Lower leg skin (tissue), 4 donors: ENCODE measurements at regions not wholly inside any gene's neighbourhood (a gene's known extent, or its start where the extent isn't known, plus 50 kb on each side); places are given as distances from the start of the nearest gene placed in this dataset.

Experiments used
- DNase-seq, 2 donors: peaks; one replicate each; pipeline ENCODE4 v3.0.0-alpha.2; 2019; ENCODE audit warnings: low spot score in 2 of 2
- H3K4me3 ChIP-seq: fragments of 200-600 bp; sonication (generic); 2 replicates; pipeline ENCODE4 v1.5.1; 2017; ENCODE audit warnings: mild to moderate bottlenecking, low read depth; ENCODE audit not compliant: poor library complexity, severe bottlenecking
- POLR2A ChIP-seq, 2 donors: fragments of 450-650 bp; IDR thresholded peaks; one replicate each; pipeline ENCODE4 v1.6.1; 2016 to 2017; ENCODE audit warnings: antibody characterized with exemption in 2 of 2, mild to moderate bottlenecking in 1 of 2, moderate library complexity in 1 of 2
- WGBS, 2 donors: methylation state at CpG; one replicate each; pipeline ENCODE4 v1.1.5; 2018; 5-methylcytosine and 5-hydroxymethylcytosine counted together
- intact Hi-C: fragments of 100-400 bp; cut with DNase I; formaldehyde crosslinking; loops from one replicate; pipeline ENCODE4 v1.15.0; 2023; ENCODE audit warnings: low total_unique reads
- TF ChIP-seq, protein P1 (sequence below), 3 donors: fragments of 450-650 bp; IDR thresholded peaks; one replicate each; pipeline ENCODE4 v1.5.1; 2016; ENCODE audit warnings: antibody characterized with exemption in 3 of 3, mild to moderate bottlenecking in 3 of 3, moderate library complexity in 2 of 3

DNA sequence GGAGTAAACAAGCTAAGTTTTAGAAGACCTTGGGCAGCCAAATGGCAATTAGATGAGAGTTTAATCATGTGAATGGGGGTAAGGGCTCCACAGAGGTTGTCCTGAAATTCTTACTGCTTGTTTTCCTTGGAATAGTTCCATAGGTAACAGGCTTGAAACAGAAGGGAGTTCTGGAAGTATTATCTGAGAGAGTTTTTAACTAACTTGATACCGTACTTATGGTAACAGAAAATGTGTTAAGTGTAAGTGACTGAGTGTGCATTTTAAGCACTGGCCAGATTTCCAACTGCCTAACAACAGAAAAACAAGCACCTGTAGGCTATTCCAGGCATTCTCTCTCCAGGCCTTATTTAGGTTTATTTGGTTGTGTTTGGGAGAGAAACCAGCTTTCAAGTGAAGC is 414.6 kb upstream of the PDE3A start:
- TF ChIP-seq, protein P1, sequence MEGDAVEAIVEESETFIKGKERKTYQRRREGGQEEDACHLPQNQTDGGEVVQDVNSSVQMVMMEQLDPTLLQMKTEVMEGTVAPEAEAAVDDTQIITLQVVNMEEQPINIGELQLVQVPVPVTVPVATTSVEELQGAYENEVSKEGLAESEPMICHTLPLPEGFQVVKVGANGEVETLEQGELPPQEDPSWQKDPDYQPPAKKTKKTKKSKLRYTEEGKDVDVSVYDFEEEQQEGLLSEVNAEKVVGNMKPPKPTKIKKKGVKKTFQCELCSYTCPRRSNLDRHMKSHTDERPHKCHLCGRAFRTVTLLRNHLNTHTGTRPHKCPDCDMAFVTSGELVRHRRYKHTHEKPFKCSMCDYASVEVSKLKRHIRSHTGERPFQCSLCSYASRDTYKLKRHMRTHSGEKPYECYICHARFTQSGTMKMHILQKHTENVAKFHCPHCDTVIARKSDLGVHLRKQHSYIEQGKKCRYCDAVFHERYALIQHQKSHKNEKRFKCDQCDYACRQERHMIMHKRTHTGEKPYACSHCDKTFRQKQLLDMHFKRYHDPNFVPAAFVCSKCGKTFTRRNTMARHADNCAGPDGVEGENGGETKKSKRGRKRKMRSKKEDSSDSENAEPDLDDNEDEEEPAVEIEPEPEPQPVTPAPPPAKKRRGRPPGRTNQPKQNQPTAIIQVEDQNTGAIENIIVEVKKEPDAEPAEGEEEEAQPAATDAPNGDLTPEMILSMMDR (IDR thresholded peaks at IDR 0.05): no peak
- TF ChIP-seq POLR2A (IDR thresholded peaks at IDR 0.05): no peak
- no peak for DNase-seq
- WGBS, 2 donors: 85 to 90% methylated on average over 1 of the region's 1 CpG
- intact Hi-C loops: no loop called here
- H3K4me3 ChIP-seq: no peak overlapping the region

DNA sequence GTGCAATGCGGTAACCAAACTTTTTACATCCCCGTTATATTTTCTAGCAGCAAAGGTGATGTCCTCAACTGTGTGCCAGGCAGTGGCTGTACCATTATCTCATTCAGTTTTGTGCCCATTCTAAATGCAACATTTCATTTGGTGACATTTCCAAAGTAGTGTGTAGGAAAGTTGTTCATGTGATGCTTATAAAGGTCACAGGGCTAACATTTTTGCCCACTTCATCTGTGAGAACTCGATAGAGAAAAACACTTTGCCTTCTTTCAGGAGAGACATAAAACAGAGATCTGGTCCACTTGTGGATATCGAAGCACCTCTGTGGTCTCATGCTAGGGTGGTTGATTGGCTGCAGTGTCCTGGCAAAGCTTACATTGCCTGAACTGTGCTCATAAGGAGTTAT is 414.2 kb upstream of the PDE3A start:
- WGBS, 2 donors: 93% methylated on average over 4 of the region's 4 CpGs
- no peak for TF ChIP-seq POLR2A (IDR thresholded peaks at IDR 0.05)
- TF ChIP-seq, protein P1 (IDR thresholded peaks at IDR 0.05): no peak
- DNase-seq: no peak
- intact Hi-C loops: no loop called here
- H3K4me3 ChIP-seq: no peak overlapping the region

DNA sequence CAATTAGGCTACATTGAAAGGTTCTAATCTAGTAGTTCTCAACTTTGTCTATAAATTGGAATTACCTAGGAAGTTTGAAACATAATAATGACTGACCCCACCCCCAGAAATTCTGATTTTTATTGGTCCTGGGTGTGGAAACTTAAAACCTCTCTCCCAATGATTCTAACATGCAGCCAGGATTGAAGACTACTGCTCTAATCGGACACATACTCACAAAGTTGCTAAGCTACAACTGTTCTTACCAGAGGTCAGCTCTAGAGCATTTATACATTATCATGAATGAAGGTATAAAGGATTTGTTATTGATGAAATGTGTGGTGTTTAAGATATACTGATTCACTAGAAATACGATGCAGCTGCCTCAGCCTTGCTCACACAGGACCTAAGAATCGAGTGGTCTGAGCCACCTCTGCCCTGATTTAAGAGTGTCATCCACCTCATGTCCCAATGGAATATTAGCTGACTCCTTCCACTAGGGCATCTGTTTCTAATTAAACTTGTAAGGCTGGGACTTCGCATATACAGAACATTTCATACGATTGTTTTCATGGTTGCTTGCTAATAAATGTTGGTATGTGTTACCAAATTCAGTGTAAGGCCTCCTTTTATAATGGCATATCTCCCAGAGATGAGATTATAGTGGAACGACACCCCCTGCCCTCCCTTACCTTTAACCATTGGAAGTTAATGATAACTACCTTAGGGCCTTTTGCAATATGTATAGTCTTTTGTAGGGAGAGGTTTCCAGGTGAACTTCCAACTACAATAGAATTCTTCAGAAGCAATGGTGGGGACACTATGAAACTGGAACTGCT is 410.8 kb upstream of the PDE3A start:
- no peak overlapping the region for H3K4me3 ChIP-seq
- DNase-seq: no peak
- WGBS, 2 donors: 59 to 65% methylated on average over 6 of the region's 6 CpGs
- TF ChIP-seq, protein P1 (IDR thresholded peaks at IDR 0.05): no peak
- no peak for TF ChIP-seq POLR2A (IDR thresholded peaks at IDR 0.05)
- intact Hi-C loops: no loop called here

DNA sequence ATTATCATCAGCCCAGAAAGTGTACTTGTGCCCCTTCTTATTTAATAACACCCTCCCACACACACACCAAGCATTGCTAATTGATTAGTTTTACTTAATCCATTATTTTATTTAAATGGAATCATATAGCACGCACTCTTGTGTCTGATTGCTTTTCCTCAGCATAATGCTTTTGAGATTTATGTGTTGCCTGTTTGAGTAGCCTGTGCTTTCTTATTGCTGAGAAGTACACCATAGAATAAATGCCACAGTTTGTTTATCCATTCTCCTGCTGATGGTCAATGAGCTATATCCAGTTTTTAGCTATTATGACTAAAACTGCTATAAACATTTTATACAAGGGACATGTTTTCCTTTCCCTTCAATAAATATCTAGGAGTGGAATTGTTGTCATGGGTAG is 409.9 kb upstream of the PDE3A start:
- WGBS, 2 donors: 89 to 90% methylated on average over 1 of the region's 1 CpG
- no peak overlapping the region for H3K4me3 ChIP-seq
- DNase-seq: no peak
- TF ChIP-seq POLR2A (IDR thresholded peaks at IDR 0.05): no peak
- TF ChIP-seq, protein P1 (IDR thresholded peaks at IDR 0.05): no peak
- intact Hi-C loops: no loop called here

DNA sequence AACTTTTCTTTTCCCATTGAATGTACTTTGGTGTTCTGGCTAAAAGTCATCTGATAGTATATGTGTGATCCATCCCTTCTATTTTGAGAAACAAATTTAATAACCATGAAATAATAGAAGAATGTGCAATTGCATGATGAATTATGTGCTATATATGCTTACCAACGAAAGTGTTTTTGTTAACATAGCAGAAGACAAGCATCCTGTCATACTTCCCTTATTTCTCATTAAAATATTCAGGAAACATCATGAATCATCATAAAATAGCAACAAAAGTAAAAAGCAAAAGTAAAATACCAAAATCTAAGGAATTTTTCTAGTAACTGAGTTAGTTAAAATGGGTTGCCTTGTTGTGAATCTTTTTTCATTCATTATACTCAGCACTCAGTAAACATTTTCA is 409.0 kb upstream of the PDE3A start:
- H3K4me3 ChIP-seq: no peak overlapping the region
- TF ChIP-seq, protein P1 (IDR thresholded peaks at IDR 0.05): no peak
- TF ChIP-seq POLR2A (IDR thresholded peaks at IDR 0.05): no peak
- WGBS, 2 donors: 26 to 30% methylated on average over 1 of the region's 1 CpG
- DNase-seq: no peak
- intact Hi-C loops: no loop called here

DNA sequence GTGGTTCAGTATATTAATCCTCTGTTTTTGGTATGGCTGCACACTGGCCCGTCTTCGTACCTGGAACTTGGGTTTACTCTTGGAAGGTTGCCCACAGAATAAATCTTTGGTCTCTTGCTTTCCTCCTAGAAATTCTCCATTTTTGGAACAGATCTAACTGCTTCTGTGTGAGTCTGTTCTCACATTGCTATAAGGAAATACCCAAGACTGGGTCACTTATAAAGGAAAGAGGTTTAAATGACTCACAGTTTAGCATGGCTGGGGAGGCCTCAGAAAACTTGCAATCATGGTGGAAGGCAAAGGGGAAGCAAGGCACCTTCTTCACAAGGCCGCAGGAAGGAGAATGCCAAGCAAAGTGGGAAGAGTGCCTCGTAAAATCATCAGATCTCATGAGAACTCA is 407.8 kb upstream of the PDE3A start:
- H3K4me3 ChIP-seq: no peak overlapping the region
- TF ChIP-seq, protein P1 (IDR thresholded peaks at IDR 0.05): no peak
- TF ChIP-seq POLR2A (IDR thresholded peaks at IDR 0.05): no peak
- intact Hi-C loops: no loop called here
- 88 to 90% methylated on average over 4 of the region's 4 CpGs for WGBS, 2 donors
- DNase-seq: no peak
